ENCODE measurements at regions not wholly inside any gene's neighbourhood (a gene's known extent, or its start where the extent isn't known, plus 50 kb on each side); places are given as distances from the start of the nearest gene placed in this dataset.
"Not testable (repeated sequence)": the region's sequence is repeated elsewhere in the genome, so short reads cannot be mapped to it uniquely, and the experiment has no call there.

GRCh38 chr2:22450831-22451230 lies 934.1 kb upstream of the KLHL29 start:
- DNase-seq (ENCODE audit: low spot score) (no peak), ATAC-seq (ENCODE audit: low FRiP score) (no peak)
- no peak for TF ChIP-seq CTCF (IDR thresholded peaks at IDR 0.05)

- DNase-seq (ENCODE audit: low spot score) (no peak), ATAC-seq (ENCODE audit: low FRiP score) (no peak)
- TF ChIP-seq CTCF (IDR thresholded peaks at IDR 0.05) = no peak
Observed at GRCh38 chr2:22454826-22455485, 930.0 kb upstream of the KLHL29 start.

GRCh38 chr2:22458440-22458839 lies 926.5 kb upstream of the KLHL29 start:
- no peak for TF ChIP-seq CTCF (IDR thresholded peaks at IDR 0.05)
- DNase-seq (ENCODE audit: low spot score) (no peak), ATAC-seq (ENCODE audit: low FRiP score) (no peak)

- not testable (repeated sequence) for DNase-seq (ENCODE audit: low spot score); ATAC-seq (ENCODE audit: low FRiP score)
Observed at GRCh38 chr2:22475103-22475502, 909.9 kb upstream of the KLHL29 start.

GRCh38 chr2:22478329-22478728 lies 906.6 kb upstream of the KLHL29 start:
- ATAC-seq (ENCODE audit: low FRiP score) = no peak
- DNase-seq (ENCODE audit: low spot score) = no peak
- no peak for TF ChIP-seq CTCF (IDR thresholded peaks at IDR 0.05)

- ATAC-seq (ENCODE audit: low FRiP score) (no peak), DNase-seq (ENCODE audit: low spot score) (no peak)
- TF ChIP-seq CTCF (IDR thresholded peaks at IDR 0.05) = no peak
Observed at GRCh38 chr2:22481486-22482259, 903.3 kb upstream of the KLHL29 start.

GRCh38 chr2:22483036-22483435 lies 901.9 kb upstream of the KLHL29 start:
- no peak for DNase-seq (ENCODE audit: low spot score)
- TF ChIP-seq CTCF (IDR thresholded peaks at IDR 0.05) = no peak
- no peak for ATAC-seq (ENCODE audit: low FRiP score)

Measured in omental fat pad (tissue), 3 donors.